GM21737 (cell line): ENCODE measurements at regions not wholly inside any gene's neighbourhood (a gene's known extent, or its start where the extent isn't known, plus 50 kb on each side); places are given as distances from the start of the nearest gene placed in this dataset.
"Not testable (repeated sequence)": the region's sequence is repeated elsewhere in the genome, so short reads cannot be mapped to it uniquely, and the experiment has no call there.

Source experiments
- ATAC-seq: cut with Tn5 transposase; IDR thresholded peaks from one replicate; pipeline ENCODE4 v1.9.1; 2021; ENCODE audit warnings: mild to moderate bottlenecking, moderate library complexity; ENCODE audit not compliant: unreplicated experiment

- not testable (repeated sequence) for ATAC-seq
These were observed 116.5 kb upstream of the SPATA31D4 start for GRCh38 chr9:81811688-81812087.

GRCh38 chr9:81814401-81814793 is 113.8 kb upstream of the SPATA31D4 start:
- ATAC-seq, result no peak

- peak; percentile 85 for ATAC-seq
These were observed 113.3 kb upstream of the SPATA31D4 start for GRCh38 chr9:81814794-81815464.

GRCh38 chr9:81815781-81816180 is 112.4 kb upstream of the SPATA31D4 start:
- no peak for ATAC-seq

GRCh38 chr9:81819155-81819554 is 109.1 kb upstream of the SPATA31D4 start:
- ATAC-seq, result no peak

- ATAC-seq, result no peak
These were observed 108.2 kb upstream of the SPATA31D4 start for GRCh38 chr9:81819859-81820546.

GRCh38 chr9:81822301-81822865 is 105.8 kb upstream of the SPATA31D4 start:
- no peak for ATAC-seq

- ATAC-seq, result no peak
These were observed 105.3 kb upstream of the SPATA31D4 start for GRCh38 chr9:81822967-81823366.

GRCh38 chr9:81823672-81824554 is 104.3 kb upstream of the SPATA31D4 start:
- ATAC-seq, result no peak

GRCh38 chr9:81824802-81825730 is 103.2 kb upstream of the SPATA31D4 start:
- no peak for ATAC-seq

GRCh38 chr9:81825846-81826516 is 102.2 kb upstream of the SPATA31D4 start:
- ATAC-seq, result no peak

- no peak for ATAC-seq
These were observed 101.7 kb upstream of the SPATA31D4 start for GRCh38 chr9:81826517-81826906.

- ATAC-seq, result peak; percentile 76
These were observed 100.5 kb upstream of the SPATA31D4 start for GRCh38 chr9:81827616-81828296.

- ATAC-seq, result no peak
These were observed 98.9 kb upstream of the SPATA31D4 start for GRCh38 chr9:81829195-81829882.

GRCh38 chr9:81830431-81830830 is 97.8 kb upstream of the SPATA31D4 start:
- not testable (repeated sequence) for ATAC-seq

- ATAC-seq, result no peak
These were observed 95.5 kb upstream of the SPATA31D4 start for GRCh38 chr9:81832571-81833285.

- ATAC-seq, result no peak
These were observed 94.5 kb upstream of the SPATA31D4 start for GRCh38 chr9:81833563-81834345.
